ENCODE measurements at regions not wholly inside any gene's neighbourhood (a gene's known extent, or its start where the extent isn't known, plus 50 kb on each side); places are given as distances from the start of the nearest gene placed in this dataset.

- Histone ChIP-seq H3K27ac (ENCODE audit: low read depth in 2 of 2, low read length in 1 of 2) (no peak overlapping the region), H3K4me1 (ENCODE audit: control insufficient read depth in 1 of 2, insufficient read depth in 2 of 2, low read depth in 1 of 2, low read length in 1 of 2) (no peaks in the 10 kb centered on the region), H3K9me3 (no peaks in the 10 kb centered on the region), H3K27me3 (ENCODE audit: insufficient read depth) (no peaks in the 10 kb centered on the region), H2AFZ (ENCODE audit: low read depth) (no peak overlapping the region), H3K9ac (no peak overlapping the region), H3F3A (replicated peaks; ENCODE audit: insufficient read depth) (no peaks in the 10 kb centered on the region), H3K9me2 (no peaks in the 10 kb centered on the region), H3K4me2 (no peak overlapping the region), H3K4me3 (ENCODE audit: low read depth in 2 of 2, low read length in 1 of 2) (no peak overlapping the region), H3K36me3 (replicated peaks in 1 of 2; ENCODE audit: control insufficient read depth in 1 of 2, insufficient read depth in 2 of 2, low read length in 1 of 2) (no peaks in the 10 kb centered on the region), H3K79me2 (ENCODE audit: insufficient read depth) (no peaks in the 10 kb centered on the region), H4K20me1 (ENCODE audit: insufficient read depth) (no peaks in the 10 kb centered on the region)
- ChIA-PET CTCF (no interaction called here), POLR2A (no interaction called here)
- DNase-seq = no peak
- no peak for TF ChIP-seq REST (IDR thresholded peaks at IDR 0.05; ENCODE audit: low read depth, low read length)
- no peak for TF ChIP-seq SIN3A (IDR thresholded peaks at IDR 0.05; ENCODE audit: borderline replicate concordance, low read depth, low read length)
- TF ChIP-seq, protein P1, sequence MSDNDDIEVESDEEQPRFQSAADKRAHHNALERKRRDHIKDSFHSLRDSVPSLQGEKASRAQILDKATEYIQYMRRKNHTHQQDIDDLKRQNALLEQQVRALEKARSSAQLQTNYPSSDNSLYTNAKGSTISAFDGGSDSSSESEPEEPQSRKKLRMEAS (IDR thresholded peaks at IDR 0.05; ENCODE audit: low read depth) = no peak
- TF ChIP-seq MEF2A (IDR thresholded peaks at IDR 0.05; ENCODE audit: borderline replicate concordance, low read depth) = no peak
- 46% methylated on average over 2 of the region's 2 CpGs for WGBS (ENCODE audit: low lambda C conversion rate)
These were observed 176.1 kb downstream of the RMST start for GRCh38 chr12:97638739-97639138.

DNA sequence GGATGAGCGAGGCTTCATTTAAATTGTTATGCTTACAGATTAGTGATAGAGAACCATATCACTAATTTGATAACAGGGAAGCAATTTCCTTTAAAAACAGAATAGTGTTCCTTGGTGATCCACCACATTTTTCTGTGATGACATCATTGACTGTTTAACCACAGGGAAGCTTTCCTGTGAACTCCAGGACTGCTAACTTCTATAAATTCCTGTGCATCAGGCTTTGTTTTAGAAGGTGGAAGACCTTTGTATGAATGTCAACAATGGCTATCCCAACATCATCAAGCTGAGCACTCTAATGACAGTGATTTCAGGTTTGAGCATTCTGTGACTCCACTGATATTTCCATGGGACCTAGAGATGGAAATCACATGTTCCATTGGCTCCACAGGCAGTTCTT, 177.1 kb downstream of the RMST start:
- Histone ChIP-seq H3K79me2 (ENCODE audit: insufficient read depth) (no peaks in the 10 kb centered on the region), H3K36me3 (replicated peaks in 1 of 2; ENCODE audit: control insufficient read depth in 1 of 2, insufficient read depth in 2 of 2, low read length in 1 of 2) (no peaks in the 10 kb centered on the region), H3K4me3 (ENCODE audit: low read depth in 2 of 2, low read length in 1 of 2) (no peak overlapping the region), H3F3A (replicated peaks; ENCODE audit: insufficient read depth) (no peaks in the 10 kb centered on the region), H3K27ac (ENCODE audit: low read depth in 2 of 2, low read length in 1 of 2) (no peak overlapping the region), H3K27me3 (ENCODE audit: insufficient read depth) (no peaks in the 10 kb centered on the region), H3K4me2 (no peak overlapping the region), H3K9ac (no peak overlapping the region), H2AFZ (ENCODE audit: low read depth) (no peak overlapping the region), H3K9me2 (no peaks in the 10 kb centered on the region), H4K20me1 (ENCODE audit: insufficient read depth) (no peaks in the 10 kb centered on the region), H3K4me1 (ENCODE audit: control insufficient read depth in 1 of 2, insufficient read depth in 2 of 2, low read depth in 1 of 2, low read length in 1 of 2) (no peaks in the 10 kb centered on the region), H3K9me3 (no peaks in the 10 kb centered on the region)
- POLR2A ChIA-PET = no interaction called here
- TF ChIP-seq, protein P1 (IDR thresholded peaks at IDR 0.05; ENCODE audit: low read depth) = no peak
- TF ChIP-seq TAF1 (IDR thresholded peaks at IDR 0.05; ENCODE audit: borderline replicate concordance, low read depth, low read length) (no peak), ZBTB33 (IDR thresholded peaks at IDR 0.05; ENCODE audit: borderline replicate concordance, low read depth) (no peak), MXI1 (IDR thresholded peaks at IDR 0.05; ENCODE audit: low read depth, low read length) (no peak), USF2 (IDR thresholded peaks at IDR 0.05; ENCODE audit: borderline replicate concordance, low read depth, low read length) (no peak), SMC3 (IDR thresholded peaks at IDR 0.05; ENCODE audit: low read depth, low read length) (no peak), EP300 (IDR thresholded peaks at IDR 0.05; ENCODE audit: borderline replicate concordance in 1 of 2, low read depth in 1 of 2, low read length in 1 of 2) (no peak)
- TF ChIP-seq, protein P2, sequence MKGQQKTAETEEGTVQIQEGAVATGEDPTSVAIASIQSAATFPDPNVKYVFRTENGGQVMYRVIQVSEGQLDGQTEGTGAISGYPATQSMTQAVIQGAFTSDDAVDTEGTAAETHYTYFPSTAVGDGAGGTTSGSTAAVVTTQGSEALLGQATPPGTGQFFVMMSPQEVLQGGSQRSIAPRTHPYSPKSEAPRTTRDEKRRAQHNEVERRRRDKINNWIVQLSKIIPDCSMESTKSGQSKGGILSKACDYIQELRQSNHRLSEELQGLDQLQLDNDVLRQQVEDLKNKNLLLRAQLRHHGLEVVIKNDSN (IDR thresholded peaks at IDR 0.05; ENCODE audit: borderline replicate concordance, low read depth) = no peak
- CTCF ChIA-PET = no interaction called here
- WGBS (ENCODE audit: low lambda C conversion rate) = 33% methylated on average over 1 of the region's 1 CpG
- DNase-seq = no peak

Measured in SK-N-SH (cell line).